IPS-18a (cell line): ENCODE measurements at regions not wholly inside any gene's neighbourhood (a gene's known extent, or its start where the extent isn't known, plus 50 kb on each side); places are given as distances from the start of the nearest gene placed in this dataset.

Experiments
- H3K27ac ChIP-seq: one replicate; pipeline ENCODE4 v1.5.1; 2013; ENCODE audit warnings: low read length
- H3K27me3 ChIP-seq: one replicate; pipeline ENCODE4 v1.6.1; 2013; ENCODE audit warnings: mild to moderate bottlenecking, low read length; ENCODE audit not compliant: control insufficient read depth, insufficient read depth
- H3K36me3 ChIP-seq: one replicate; pipeline ENCODE4 v1.6.1; 2013; ENCODE audit warnings: low read depth, low read length; ENCODE audit not compliant: control insufficient read depth
- H3K4me1 ChIP-seq: one replicate; pipeline ENCODE4 v1.6.1; 2013; ENCODE audit warnings: low read depth, low read length; ENCODE audit not compliant: control insufficient read depth
- H3K4me3 ChIP-seq: one replicate; pipeline ENCODE4 v1.5.1; 2013; ENCODE audit warnings: low read length
- H3K9ac ChIP-seq: one replicate; pipeline ENCODE4 v1.6.1; 2013; ENCODE audit warnings: mild to moderate bottlenecking, low read length, moderate library complexity
- H3K9me3 ChIP-seq: one replicate; pipeline ENCODE4 v1.6.1; 2013; ENCODE audit warnings: low read depth, low read length; ENCODE audit not compliant: control insufficient read depth

DNA sequence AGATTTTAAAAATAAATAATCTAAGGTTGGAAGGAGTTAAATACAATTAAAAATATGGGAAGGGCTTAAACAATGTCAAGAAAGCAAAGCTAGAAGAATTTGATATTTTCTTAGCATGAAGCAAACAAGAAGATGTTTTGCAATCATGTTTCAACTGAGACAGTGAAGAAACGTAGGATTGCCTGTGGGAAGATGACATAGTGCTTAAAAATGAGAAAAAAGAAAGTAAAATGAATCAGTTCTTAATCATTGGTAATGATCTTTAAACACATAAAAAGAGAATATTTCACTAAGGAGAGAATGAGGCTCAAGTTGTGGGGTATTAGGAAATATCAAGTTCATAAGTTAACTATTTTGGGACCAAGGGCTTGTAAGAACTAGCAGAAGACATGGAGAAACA, 855.0 kb downstream of the METTL15 start:
- Histone ChIP-seq H3K4me1 (no peaks in the 10 kb centered on the region), H3K36me3 (no peaks in the 10 kb centered on the region), H3K4me3 (no peak overlapping the region), H3K27ac (no peak overlapping the region), H3K27me3 (no peaks in the 10 kb centered on the region), H3K9me3 (no peaks in the 10 kb centered on the region), H3K9ac (no peak overlapping the region)

DNA sequence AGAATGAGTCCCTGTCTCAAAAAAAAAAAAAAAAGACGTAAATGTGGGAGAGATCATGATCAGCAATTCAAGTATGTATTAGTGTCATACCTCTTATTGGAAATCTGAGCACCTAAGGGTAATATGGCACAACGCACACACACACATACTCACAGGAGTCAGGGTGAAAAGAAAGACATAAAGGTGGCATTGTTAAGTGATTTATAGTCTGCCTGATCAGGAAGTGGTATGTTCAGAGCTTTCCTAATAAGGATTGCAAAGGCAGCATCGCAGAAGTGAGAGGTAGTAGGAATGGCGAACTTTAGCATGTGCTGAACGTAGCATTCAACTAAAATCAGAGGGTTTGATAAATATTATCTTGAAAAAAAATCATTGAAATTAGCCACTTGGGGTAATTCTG, 854.3 kb downstream of the METTL15 start:
- H3K27me3 ChIP-seq, result no peaks in the 10 kb centered on the region
- H3K9me3 ChIP-seq, result no peaks in the 10 kb centered on the region

DNA sequence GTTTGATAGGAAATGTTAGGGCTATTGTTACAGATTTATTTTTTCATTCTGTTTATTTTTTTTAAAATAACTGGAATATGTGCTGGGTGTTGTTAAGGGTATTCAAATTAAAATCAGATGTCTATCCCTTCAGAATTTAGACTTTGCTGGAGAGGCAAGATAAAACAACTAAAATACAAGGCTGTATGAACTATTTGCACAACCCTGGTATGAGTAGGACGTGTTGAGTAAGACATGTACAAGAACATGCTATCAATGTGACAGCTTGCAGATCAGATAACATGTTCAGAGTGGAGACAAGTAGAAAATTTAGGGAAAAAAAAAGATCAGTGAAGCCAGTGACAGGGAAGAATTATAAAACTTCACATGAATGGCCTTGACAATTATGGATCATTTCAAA, 853.5 kb downstream of the METTL15 start:
- Histone ChIP-seq H3K9ac (no peak overlapping the region), H3K4me3 (no peak overlapping the region), H3K36me3 (no peaks in the 10 kb centered on the region), H3K9me3 (no peaks in the 10 kb centered on the region), H3K27ac (no peak overlapping the region), H3K4me1 (no peaks in the 10 kb centered on the region), H3K27me3 (no peaks in the 10 kb centered on the region)

More for the DNA sequence above, 854.3 kb downstream of the METTL15 start:
- no peak overlapping the region for H3K4me3 ChIP-seq
- no peak overlapping the region for H3K27ac ChIP-seq
- no peaks in the 10 kb centered on the region for H3K36me3 ChIP-seq
- H3K4me1 ChIP-seq, result no peaks in the 10 kb centered on the region
- H3K9ac ChIP-seq, result no peak overlapping the region

DNA sequence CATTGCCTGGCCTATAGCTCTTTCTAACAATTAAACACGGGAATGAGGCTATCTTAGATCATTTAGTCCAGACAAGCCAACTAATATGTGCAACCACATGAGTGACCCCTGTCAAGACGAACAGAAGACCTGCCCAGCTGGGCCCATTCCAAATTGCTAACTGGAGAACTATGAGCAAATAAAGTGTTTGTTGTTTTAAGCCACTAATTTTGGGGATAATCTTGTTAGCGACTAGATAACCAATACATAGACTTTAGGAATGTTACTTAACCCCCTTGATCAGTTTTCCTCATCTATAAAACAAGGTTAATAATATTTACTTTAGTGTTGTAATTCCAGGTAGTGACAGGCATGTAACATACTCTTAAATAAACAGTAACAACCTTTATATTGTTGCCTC, 848.3 kb downstream of the METTL15 start:
- Histone ChIP-seq H3K27ac (no peak overlapping the region), H3K4me1 (no peaks in the 10 kb centered on the region), H3K4me3 (no peak overlapping the region), H3K36me3 (no peaks in the 10 kb centered on the region), H3K9ac (no peak overlapping the region), H3K27me3 (no peaks in the 10 kb centered on the region), H3K9me3 (no peaks in the 10 kb centered on the region)

DNA sequence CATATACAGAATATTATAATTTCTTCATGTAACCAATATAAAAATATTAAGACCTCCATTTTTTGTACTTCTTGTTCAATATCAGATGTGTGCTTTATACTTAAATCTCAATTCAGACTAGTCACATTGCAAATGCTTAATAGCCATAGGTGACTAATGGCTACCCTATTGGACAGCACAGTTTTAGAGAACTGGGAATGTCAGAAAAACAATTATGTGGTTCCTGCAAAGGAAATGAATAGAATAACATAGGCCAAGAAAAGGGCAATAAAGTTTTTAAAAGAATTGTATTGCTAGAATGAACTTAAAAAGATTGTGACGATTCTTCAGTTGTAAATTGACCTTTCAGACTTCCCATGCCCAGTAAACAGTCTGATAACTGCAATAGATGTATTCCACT, 843.0 kb downstream of the METTL15 start:
- Histone ChIP-seq H3K9ac (no peak overlapping the region), H3K27me3 (no peaks in the 10 kb centered on the region), H3K9me3 (no peaks in the 10 kb centered on the region), H3K36me3 (no peaks in the 10 kb centered on the region), H3K4me1 (no peaks in the 10 kb centered on the region), H3K4me3 (no peak overlapping the region), H3K27ac (no peak overlapping the region)

DNA sequence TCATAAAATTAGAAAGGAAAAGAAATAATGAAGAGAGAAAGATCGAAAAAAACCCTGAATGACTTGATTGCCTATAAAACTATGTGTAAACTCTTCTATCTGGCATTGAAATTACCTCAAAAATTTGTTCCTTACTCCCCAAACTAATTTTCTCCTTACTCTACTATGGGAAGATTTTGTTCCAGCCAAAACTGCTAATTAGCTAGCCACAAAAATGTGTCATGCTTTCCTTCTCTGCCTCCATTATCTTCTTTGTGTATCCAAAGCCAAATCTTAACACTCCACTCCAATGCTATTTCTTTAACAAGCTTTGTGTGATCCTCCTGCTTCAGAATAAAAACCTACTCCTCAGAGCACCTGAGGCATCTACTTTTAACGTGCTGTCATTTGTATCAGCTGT, 831.2 kb downstream of the METTL15 start:
- H3K9ac ChIP-seq, result no peak overlapping the region
- no peak overlapping the region for H3K27ac ChIP-seq
- H3K4me3 ChIP-seq, result no peak overlapping the region
- no peaks in the 10 kb centered on the region for H3K9me3 ChIP-seq
- no peaks in the 10 kb centered on the region for H3K27me3 ChIP-seq
- H3K4me1 ChIP-seq, result peaks cover 10% of the 10 kb centered on the region
- no peaks in the 10 kb centered on the region for H3K36me3 ChIP-seq

DNA sequence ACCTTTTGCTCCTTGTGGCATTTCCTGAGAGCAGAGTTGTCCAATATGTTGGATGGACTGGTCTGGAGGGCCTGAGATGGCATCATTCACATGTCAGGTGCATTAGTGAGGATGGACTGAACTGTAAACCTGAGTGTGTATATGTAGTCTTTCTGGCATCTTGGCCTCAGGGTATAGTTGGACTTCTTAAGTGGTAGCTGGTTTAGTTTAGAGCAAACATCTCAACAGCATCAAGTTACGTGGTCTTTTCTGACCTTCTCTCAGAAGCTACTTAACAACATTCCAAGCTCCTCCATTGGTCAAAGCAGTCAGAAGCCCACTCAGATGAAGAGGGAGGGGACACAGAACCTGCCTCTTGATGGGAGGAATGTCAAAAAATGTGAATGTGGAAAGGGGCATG, 829.9 kb downstream of the METTL15 start:
- no peaks in the 10 kb centered on the region for H3K36me3 ChIP-seq
- H3K27ac ChIP-seq, result no peak overlapping the region
- H3K9ac ChIP-seq, result no peak overlapping the region

DNA sequence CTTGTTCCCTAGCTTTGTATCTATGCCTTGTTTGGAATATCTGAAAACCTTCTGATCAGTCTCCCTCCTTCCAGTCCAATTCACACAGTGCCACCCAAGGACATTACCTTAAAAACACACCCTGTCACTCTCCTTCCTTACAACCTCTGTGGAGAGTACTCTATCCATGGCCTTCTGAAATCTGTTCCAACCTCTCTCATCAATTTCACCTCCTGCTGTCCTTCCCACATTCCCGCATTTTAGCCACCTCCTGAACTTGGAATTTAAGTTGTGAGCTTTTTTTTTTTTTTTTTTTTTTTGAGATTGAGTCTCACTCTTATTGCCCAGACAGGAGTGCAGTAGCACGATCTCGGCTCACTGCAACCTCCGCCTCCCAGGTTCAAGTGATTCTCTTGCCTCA, 824.8 kb downstream of the METTL15 start:
- no peak overlapping the region for H3K4me3 ChIP-seq
- H3K36me3 ChIP-seq, result no peaks in the 10 kb centered on the region
- H3K9ac ChIP-seq, result no peak overlapping the region
- no peaks in the 10 kb centered on the region for H3K27me3 ChIP-seq
- no peaks in the 10 kb centered on the region for H3K9me3 ChIP-seq
- H3K4me1 ChIP-seq, result peaks cover 11% of the 10 kb centered on the region
- H3K27ac ChIP-seq, result no peak overlapping the region

More for the DNA sequence above, 829.9 kb downstream of the METTL15 start:
- Histone ChIP-seq H3K4me1 (peaks cover 11% of the 10 kb centered on the region), H3K27me3 (no peaks in the 10 kb centered on the region), H3K9me3 (no peaks in the 10 kb centered on the region), H3K4me3 (no peak overlapping the region)

DNA sequence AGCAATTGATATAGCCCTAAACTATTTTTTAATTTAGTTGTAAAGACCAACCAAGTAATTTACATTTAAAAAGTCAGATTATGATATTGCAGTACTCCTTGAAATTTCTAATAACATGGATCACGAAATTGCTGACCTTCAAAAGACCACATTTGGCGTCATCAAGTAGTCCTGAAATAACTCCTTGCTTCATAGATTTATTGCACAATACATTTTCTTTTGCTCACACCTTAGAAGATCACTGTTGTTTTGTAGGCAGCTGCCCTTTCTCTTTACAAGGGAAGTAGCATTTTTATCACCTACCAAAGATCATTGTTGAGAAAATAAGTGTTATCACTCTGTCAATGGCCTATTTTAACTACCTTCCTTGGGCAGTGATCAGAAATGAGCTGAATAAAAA, 815.8 kb downstream of the METTL15 start:
- H3K4me1 ChIP-seq, result peaks cover 3% of the 10 kb centered on the region
- H3K27me3 ChIP-seq, result no peaks in the 10 kb centered on the region
- no peak overlapping the region for H3K9ac ChIP-seq
- H3K9me3 ChIP-seq, result no peaks in the 10 kb centered on the region
- H3K36me3 ChIP-seq, result no peaks in the 10 kb centered on the region
- no peak overlapping the region for H3K27ac ChIP-seq
- no peak overlapping the region for H3K4me3 ChIP-seq

DNA sequence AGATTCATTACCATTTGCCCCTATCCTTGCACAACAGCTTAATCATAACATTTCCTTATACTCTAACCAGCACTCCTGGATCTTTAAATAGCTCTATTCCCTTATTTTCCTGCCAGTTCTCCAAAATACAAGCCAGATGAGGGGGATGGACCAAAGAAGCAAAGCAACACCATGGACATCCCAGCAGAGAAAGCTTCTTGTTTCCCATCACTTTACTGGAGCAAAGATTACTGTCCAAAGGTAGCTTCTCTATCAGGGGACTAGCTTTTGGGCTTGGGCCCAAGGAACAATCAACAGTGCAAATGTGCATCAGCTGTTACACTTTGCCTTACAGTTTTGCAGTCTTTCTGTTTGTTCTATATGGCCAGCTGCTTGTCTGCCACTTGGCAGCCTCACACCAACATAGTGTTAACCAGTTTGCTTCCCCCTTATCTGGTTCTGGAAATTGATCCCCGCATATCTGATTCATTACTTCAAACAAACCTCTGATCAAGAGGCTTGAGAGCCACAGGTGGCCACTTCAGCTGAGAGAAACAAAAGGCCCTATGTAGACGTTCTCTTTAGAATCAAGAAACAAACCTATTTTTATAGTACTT, 814.3 kb downstream of the METTL15 start:
- Histone ChIP-seq H3K9me3 (no peaks in the 10 kb centered on the region), H3K4me1 (peaks cover 3% of the 10 kb centered on the region), H3K36me3 (no peaks in the 10 kb centered on the region), H3K4me3 (no peak overlapping the region), H3K9ac (no peak overlapping the region), H3K27me3 (no peaks in the 10 kb centered on the region), H3K27ac (no peak overlapping the region)

DNA sequence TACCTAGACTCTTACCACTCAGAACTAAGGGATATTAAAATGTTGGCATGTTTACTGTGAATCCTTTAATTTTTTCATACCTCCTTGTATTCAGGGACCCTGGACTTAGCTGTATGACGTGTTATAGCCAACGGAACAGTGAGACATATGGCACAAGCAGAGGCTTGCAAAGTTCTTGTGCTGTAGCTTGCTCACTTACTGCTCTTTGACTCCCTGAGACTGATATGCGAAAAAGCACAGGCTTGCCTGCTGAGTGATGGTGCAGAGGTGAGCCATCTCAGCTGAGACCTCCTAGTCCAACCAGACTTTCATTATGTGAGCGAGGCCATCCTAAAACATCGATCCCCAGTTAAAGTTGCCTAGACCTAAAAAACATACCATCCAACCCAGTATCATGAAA, 811.0 kb downstream of the METTL15 start:
- no peaks in the 10 kb centered on the region for H3K27me3 ChIP-seq
- peaks cover 3% of the 10 kb centered on the region for H3K4me1 ChIP-seq
- H3K9me3 ChIP-seq, result no peaks in the 10 kb centered on the region
- H3K4me3 ChIP-seq, result no peak overlapping the region
- no peak overlapping the region for H3K9ac ChIP-seq
- no peak overlapping the region for H3K27ac ChIP-seq
- H3K36me3 ChIP-seq, result no peaks in the 10 kb centered on the region

DNA sequence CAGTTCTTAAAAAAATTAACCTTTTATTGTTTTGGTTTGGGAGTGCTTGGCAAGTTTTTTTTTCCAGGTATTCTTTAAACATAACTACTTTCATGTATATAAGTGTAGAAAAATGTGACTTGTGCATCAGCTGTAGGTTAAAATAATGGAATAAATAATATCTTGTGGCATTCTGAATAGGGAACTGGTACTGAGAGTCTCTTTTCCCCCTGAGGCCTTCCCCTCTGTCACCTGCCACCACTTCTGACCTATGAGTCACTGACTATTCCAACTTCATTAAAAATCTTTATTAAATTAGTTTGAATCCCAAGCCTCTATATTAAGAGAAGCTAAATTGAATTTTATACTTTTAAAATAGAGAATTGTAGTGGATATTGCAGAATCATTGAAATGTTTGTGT, 805.7 kb downstream of the METTL15 start:
- Histone ChIP-seq H3K27me3 (no peaks in the 10 kb centered on the region), H3K4me1 (no peaks in the 10 kb centered on the region), H3K27ac (no peak overlapping the region), H3K36me3 (no peaks in the 10 kb centered on the region), H3K9me3 (no peaks in the 10 kb centered on the region), H3K4me3 (no peak overlapping the region), H3K9ac (no peak overlapping the region)
